ENCODE measurements at regions not wholly inside any gene's neighbourhood (a gene's known extent, or its start where the extent isn't known, plus 50 kb on each side); places are given as distances from the start of the nearest gene placed in this dataset.
"Not testable (repeated sequence)": the region's sequence is repeated elsewhere in the genome, so short reads cannot be mapped to it uniquely, and the experiment has no call there.

GRCh38 chr18:34280000-34280399 lies 55.3 kb upstream of the NOL4 start:
- no peak for DNase-seq

DNA sequence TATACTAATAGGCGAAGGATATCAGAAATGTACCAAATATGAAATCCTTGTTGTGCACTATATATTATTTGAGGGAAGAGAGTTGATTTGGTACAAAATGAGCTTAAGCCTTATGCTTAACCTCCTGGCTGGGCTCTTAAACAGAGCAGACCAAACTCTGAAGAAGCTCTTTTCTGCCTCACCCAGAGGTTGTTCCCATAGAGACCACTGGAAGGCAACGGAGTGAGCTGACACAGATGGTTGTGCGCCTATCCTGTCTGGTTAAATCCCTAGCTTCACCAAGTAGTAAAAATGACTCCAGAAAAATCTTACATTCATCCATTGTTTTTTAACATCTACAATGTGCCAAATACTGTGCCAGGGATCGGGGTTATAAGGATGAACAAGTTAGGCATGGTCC lies 55.9 kb upstream of the NOL4 start:
- no peak for DNase-seq

DNA sequence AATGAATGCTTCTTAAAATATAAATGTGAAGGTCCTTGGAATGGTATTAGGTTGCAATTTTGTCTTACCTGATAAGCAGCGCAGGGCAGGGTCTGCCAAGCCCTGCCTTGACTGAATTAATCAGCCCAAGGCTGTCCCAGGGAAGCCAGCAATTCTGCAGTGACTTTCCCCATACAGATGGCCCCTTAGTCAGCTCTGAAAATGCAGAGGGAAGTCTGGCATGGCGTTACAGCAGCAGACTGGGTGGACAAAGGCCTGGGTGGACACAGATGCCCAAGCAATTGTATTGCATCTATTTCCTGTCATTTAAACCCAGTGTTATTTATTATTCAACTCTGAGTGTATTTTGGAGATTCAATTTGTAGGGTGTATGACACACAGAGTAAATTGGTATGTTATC lies 56.6 kb upstream of the NOL4 start:
- no peak for DNase-seq

DNA sequence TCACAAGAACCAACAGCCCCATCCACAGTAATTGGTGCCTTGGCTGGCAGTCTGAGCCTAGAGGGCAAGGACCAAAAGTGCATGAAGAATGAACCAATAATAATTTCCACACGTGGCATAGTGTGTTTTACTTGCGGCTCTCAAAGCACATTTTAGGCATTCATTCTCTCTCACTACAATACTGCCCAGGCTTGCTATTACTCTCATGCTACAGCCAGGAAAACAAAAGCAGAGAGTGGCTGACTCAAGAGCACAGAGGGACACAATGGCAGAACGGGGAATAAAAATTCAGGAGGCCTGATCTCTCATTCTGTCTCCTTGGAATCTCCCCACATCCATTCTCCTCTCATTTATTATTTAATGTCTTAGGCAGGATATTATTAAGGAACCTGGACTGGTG lies 57.0 kb upstream of the NOL4 start:
- DNase-seq, result no peak

- no peak for DNase-seq
Observed at GRCh38 chr18:34283506-34283905, 58.8 kb upstream of the NOL4 start.

DNA sequence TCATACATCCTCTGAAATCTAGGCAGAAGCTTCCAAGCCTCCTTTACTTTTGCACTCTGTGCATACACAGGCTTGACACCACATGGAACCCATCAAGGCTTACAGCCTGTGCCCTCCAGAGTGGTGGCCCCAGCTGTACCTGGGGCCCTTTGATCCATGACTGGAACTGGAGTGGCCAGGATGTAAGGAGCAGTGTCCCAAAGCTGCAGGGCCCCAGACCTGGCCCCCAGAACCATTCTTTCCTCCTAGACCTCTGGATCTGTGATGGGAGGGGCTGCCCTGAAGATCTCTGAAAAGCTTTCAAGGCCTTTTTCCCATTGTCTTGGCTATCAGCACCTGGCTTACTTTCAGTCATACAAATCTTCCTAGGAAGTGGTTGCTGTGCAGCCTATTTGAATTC lies 63.1 kb upstream of the NOL4 start:
- DNase-seq, result no peak

DNA sequence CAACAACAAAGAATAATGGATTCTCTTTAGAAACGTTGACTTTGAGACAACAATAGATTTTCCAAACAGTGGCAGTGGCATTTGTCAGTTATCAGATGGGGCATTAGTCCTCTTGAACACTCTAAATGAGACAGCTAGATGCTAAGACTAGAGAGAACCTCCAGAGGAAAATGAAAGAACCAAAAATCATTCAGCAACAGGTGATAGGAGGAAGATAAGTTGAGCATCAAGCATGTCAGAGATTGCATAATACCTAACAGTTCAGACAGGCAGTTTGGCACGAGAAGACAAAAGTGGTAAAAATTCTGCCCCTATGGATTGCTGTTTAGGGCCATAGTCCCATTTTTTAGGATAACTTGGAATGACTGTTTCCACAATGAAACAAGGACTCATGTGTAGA lies 67.9 kb upstream of the NOL4 start:
- DNase-seq, result no peak

GRCh38 chr18:34297287-34297686 lies 72.6 kb upstream of the NOL4 start:
- DNase-seq, result no peak

DNA sequence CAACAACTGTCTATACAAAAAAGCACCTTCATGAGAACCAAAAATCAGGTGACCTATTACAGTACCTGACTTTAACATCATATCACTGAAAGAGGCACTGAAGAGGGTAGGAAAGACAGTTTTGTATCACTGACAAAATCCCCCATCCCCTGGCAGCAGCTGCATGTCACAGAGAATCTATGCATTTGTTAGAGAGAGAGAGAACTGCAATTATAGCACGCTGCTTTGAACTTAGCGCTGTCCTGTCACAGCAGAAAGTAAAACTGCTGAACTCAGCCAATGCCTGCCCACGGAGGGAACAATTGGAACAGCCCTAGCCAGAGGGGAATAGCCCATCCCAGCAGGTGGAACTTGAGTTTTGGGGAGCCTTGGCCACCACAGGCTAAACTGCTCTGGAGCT lies 75.1 kb upstream of the NOL4 start:
- DNase-seq, result no peak

- no peak for DNase-seq
Observed at GRCh38 chr18:34311468-34311867, 86.8 kb upstream of the NOL4 start.

DNA sequence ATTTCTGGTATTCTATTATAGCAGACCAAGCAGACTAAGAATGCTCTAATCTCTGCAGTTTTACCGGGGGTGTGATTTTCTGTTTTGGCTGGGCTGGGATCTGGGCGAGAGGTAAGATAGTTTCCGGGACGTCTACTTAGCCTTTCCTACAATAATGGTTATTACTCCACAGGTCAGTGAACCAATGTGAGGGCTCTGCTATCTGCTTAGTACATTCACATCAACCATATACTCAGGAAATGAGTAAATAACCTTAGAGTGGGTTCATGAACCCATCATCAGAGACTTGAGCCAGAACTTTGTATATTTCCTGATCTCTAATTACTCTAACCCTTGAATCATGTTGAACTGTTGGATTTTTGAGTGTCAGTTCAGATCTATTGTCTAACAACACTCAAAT lies 90.1 kb upstream of the NOL4 start:
- DNase-seq, result no peak

GRCh38 chr18:34315591-34316352 lies 91.1 kb upstream of the NOL4 start:
- peak; percentile 61 for DNase-seq

GRCh38 chr18:34320267-34320666 lies 95.6 kb upstream of the NOL4 start:
- no peak for DNase-seq

GRCh38 chr18:34321066-34321465 lies 96.4 kb upstream of the NOL4 start:
- DNase-seq, result no peak

DNA sequence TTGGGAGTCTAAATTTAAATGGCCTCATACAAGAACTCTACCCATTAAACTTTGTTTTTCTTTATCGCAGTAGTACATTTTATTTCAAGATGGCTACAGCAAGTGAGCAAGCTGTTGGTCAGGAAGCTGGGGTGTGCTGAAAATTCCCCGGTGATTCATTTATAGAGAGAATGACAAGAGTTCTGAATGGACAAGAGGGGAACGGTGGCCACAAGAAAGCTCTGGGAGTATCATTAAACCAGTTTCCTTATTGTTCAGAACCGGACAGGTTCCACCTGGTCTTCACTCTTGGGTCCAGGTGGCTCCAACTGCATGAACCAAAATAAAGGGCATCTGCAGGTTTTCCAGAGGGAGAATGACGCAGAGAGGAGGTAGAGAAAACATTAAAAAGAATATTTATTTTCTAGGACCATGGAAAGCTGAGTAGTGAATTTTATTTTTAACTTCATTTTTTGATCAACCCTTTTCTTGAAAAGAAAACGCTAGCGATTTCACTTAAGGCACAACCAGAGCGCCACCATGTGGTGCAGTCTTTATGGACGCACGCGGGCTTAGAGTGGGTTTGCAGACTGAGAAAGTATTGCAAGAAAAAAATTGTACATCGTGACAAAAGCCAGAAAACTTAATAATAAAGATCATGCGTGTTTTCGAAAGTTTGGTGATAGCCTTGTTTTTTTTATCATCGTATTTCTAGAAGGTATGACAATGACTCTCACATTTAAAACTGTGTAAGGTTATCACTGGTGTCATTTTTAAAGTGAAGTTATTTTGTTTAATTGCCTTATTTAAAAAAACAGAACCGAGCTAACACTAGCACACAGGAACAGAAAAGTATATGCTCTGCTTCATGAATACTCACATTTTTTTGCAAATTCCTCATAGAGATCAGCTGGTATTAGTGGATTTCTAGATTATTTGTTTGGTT lies 97.9 kb upstream of the NOL4 start:
- no peak for DNase-seq

DNA sequence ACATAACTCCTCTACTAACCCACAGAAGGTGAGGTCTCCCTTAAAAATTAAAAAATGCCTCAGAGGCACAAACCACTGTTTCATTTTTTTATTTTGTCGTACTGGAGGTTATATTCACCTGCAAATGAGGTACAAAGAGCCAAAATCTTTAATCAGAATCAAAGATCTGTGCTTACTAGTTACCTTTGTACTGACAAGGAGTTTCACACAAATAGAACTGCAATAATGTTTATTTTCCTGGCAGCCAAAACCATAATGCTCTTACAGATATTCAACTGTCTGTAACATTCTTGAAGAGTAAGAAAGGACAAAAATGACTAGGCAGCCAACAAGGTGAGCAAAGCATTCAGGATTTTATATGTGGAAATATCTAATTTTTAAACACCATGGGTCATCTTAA lies 105.1 kb upstream of the NOL4 start:
- no peak for DNase-seq

DNA sequence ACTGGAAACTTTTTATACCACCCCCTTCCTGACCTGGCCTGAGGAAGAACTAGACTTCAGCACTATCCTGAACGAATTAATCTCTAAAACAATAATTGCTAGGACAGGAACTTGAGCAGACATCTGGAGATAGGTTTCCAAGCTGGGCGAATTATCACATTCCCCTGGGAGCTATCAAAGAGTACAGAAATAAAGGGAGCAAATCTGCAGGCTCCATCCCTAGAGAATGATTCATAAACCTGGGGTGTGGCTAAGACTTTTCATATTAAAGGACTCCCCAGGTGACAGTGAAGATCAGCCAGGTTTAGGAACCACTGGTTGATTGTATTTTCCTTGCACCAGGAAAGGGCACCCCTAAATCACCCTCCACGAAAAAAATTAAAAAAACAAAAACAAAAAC lies 105.6 kb upstream of the NOL4 start:
- no peak for DNase-seq

DNA sequence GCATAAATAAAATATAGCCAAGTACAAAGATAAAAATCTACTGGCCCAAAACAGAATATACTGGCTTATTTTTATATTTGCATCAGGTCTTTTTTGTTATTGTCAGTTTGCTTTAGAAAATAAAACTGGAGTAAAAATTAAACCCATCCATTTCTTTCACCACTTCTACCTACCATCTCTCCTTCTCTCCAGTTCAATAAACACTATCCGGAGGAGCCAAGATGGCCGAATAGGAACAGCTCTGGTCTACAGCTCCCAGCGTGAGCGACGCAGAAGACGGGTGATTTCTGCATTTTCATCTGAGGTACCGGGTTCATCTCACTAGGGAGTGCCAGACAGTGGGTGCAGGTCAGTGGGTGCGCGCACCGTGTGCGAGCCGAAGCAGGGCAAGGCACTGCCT lies 106.2 kb upstream of the NOL4 start:
- DNase-seq, result not testable (repeated sequence)

DNA sequence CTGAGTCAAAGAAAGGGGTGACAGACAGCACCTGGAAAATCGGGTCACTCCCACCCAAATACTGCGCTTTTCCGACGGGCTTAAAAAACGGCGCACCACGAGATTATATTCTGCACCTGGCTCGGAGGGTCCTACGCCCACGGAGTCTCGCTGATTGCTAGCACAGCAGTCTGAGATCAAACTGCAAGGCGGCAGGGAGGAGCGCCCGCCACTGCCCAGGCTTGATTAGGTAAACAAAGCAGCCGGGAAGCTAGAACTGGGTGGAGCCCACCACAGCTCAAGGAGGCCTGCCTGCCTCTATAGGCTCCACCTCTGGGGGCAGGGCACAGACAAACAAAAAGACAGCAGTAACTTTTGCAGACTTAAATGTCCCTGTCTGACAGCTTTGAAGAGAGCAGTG lies 106.6 kb upstream of the NOL4 start:
- DNase-seq, result not testable (repeated sequence)

GRCh38 chr18:34339155-34339554 lies 114.4 kb upstream of the NOL4 start:
- DNase-seq, result peak; percentile 50

DNA sequence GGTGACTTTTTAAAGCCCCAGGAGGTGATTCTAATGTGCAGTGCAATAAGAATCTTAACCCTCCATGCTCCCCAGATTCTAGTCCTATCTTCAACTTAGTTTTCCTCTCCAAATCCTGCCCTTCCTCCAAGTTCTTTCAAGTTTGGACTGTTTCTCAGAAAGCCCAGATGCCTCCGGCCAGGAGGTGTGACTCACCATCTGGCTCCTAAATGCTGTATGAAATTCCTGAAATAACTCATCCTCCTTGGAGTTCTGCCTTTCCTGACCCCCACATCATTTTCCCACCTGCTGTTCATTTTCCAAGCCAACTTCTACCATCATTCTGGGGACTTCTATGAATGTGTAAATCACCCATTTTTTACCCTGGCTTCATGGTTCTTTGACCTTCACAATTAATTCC lies 118.2 kb upstream of the NOL4 start:
- no peak for DNase-seq

DNA sequence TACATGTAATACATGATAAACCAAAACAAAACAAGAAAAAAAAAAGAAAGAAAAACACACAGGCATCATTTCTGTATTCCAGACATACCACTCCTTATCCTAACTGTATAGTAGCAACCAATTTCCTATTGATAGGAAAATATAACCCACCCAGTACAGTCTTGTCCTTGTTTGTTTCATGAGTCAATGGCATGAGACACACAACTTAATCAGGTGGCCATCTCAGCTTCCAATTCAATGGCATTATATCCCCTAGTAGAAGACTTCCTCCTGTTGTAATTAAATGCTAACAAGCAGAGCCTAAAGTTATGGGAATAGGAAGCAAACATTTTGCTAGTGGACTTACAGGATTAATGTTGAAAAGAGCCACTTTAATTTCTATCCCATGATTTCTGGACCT lies 121.0 kb upstream of the NOL4 start:
- no peak for DNase-seq

- no peak for DNase-seq
Observed at GRCh38 chr18:34350778-34351177, 126.1 kb upstream of the NOL4 start.

- DNase-seq, result no peak
Observed at GRCh38 chr18:34352385-34353163, 127.9 kb upstream of the NOL4 start.

Data from DMS79 (cell line).